ENCODE measurements at regions not wholly inside any gene's neighbourhood (a gene's known extent, or its start where the extent isn't known, plus 50 kb on each side); places are given as distances from the start of the nearest gene placed in this dataset.

- no peak for DNase-seq (ENCODE audit: extremely low read depth, insufficient read length)
- no peaks in the 10 kb centered on the region for H3K36me3 ChIP-seq (ENCODE audit: control insufficient read depth, insufficient read depth, low read length)
- TF ChIP-seq, protein P1, sequence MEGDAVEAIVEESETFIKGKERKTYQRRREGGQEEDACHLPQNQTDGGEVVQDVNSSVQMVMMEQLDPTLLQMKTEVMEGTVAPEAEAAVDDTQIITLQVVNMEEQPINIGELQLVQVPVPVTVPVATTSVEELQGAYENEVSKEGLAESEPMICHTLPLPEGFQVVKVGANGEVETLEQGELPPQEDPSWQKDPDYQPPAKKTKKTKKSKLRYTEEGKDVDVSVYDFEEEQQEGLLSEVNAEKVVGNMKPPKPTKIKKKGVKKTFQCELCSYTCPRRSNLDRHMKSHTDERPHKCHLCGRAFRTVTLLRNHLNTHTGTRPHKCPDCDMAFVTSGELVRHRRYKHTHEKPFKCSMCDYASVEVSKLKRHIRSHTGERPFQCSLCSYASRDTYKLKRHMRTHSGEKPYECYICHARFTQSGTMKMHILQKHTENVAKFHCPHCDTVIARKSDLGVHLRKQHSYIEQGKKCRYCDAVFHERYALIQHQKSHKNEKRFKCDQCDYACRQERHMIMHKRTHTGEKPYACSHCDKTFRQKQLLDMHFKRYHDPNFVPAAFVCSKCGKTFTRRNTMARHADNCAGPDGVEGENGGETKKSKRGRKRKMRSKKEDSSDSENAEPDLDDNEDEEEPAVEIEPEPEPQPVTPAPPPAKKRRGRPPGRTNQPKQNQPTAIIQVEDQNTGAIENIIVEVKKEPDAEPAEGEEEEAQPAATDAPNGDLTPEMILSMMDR (IDR thresholded peaks at IDR 0.05; ENCODE audit: insufficient read depth, low read length, poor library complexity, severe bottlenecking): no peak
- H3K27me3 ChIP-seq (replicated peaks; ENCODE audit: control insufficient read depth, insufficient read depth, low read length): no peaks in the 10 kb centered on the region
- H3K4me3 ChIP-seq (replicated peaks; ENCODE audit: low read depth, low read length): no peak overlapping the region
Measured at GRCh38 chr15:26024241-26024640, 161.1 kb upstream of the ATP10A start.

- TF ChIP-seq, protein P1 (IDR thresholded peaks at IDR 0.05; ENCODE audit: insufficient read depth, low read length, poor library complexity, severe bottlenecking): no peak
- no peak for DNase-seq (ENCODE audit: extremely low read depth, insufficient read length)
- no peaks in the 10 kb centered on the region for H3K27me3 ChIP-seq (replicated peaks; ENCODE audit: control insufficient read depth, insufficient read depth, low read length)
Measured at GRCh38 chr15:26023691-26024090, 160.6 kb upstream of the ATP10A start.

GRCh38 chr15:26023231-26023630 lies 160.1 kb upstream of the ATP10A start:
- TF ChIP-seq, protein P1 (IDR thresholded peaks at IDR 0.05; ENCODE audit: insufficient read depth, low read length, poor library complexity, severe bottlenecking): no peak
- H3K36me3 ChIP-seq (ENCODE audit: control insufficient read depth, insufficient read depth, low read length): no peaks in the 10 kb centered on the region
- no peak overlapping the region for H3K4me3 ChIP-seq (replicated peaks; ENCODE audit: low read depth, low read length)
- no peaks in the 10 kb centered on the region for H3K27me3 ChIP-seq (replicated peaks; ENCODE audit: control insufficient read depth, insufficient read depth, low read length)
- no peak for DNase-seq (ENCODE audit: extremely low read depth, insufficient read length)

More at GRCh38 chr15:26023691-26024090, 160.6 kb upstream of the ATP10A start:
- Histone ChIP-seq H3K36me3 (ENCODE audit: control insufficient read depth, insufficient read depth, low read length) (no peaks in the 10 kb centered on the region), H3K4me3 (replicated peaks; ENCODE audit: low read depth, low read length) (no peak overlapping the region)

DNA sequence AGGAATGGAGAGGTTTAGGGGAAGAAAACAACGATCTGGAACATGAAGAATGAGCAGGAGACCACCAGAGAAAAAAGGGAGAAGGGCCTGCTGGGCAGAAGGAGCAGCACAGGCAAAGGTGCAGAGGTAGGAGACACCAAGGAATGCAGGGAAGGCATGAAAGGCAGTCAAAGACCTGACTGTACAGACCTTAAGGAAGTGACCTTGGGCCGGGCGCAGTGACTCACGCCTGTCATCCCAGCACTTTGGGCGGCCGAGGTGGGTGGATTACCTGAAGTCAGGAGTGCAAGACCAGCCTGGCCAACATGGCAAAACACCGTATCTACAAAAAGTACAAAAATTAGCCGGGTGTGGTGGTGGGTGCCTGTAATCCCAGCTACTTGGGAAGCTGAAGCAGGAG lies 157.7 kb upstream of the ATP10A start:
- H3K4me3 ChIP-seq (replicated peaks; ENCODE audit: low read depth, low read length): no peak overlapping the region
- H3K27me3 ChIP-seq (replicated peaks; ENCODE audit: control insufficient read depth, insufficient read depth, low read length): no peaks in the 10 kb centered on the region
- no peaks in the 10 kb centered on the region for H3K36me3 ChIP-seq (ENCODE audit: control insufficient read depth, insufficient read depth, low read length)
- no peak for DNase-seq (ENCODE audit: extremely low read depth, insufficient read length)
- TF ChIP-seq, protein P1 (IDR thresholded peaks at IDR 0.05; ENCODE audit: insufficient read depth, low read length, poor library complexity, severe bottlenecking): no peak

DNA sequence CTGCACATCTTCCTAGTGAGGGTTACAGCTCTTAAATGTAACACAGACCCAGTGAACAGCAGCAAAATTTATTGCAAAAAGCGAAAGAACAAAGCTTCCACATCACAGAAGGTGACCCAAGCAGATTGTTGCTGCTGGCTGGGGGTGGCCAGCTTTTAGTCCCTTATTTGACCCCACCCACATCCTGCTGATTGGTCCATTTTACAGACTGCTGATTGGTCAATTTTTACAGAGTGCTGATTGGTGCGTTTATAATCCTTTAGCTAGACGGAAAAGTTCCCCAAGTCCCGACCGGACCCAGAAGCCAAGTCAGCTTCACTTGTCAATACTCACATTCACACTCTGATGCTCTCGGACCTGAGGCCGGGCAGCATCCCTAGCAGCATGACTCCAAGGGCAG lies 154.5 kb upstream of the ATP10A start:
- no peak for DNase-seq (ENCODE audit: extremely low read depth, insufficient read length)
- H3K27me3 ChIP-seq (replicated peaks; ENCODE audit: control insufficient read depth, insufficient read depth, low read length): no peaks in the 10 kb centered on the region
- no peaks in the 10 kb centered on the region for H3K36me3 ChIP-seq (ENCODE audit: control insufficient read depth, insufficient read depth, low read length)
- H3K4me3 ChIP-seq (replicated peaks; ENCODE audit: low read depth, low read length): no peak overlapping the region
- TF ChIP-seq, protein P1 (IDR thresholded peaks at IDR 0.05; ENCODE audit: insufficient read depth, low read length, poor library complexity, severe bottlenecking): no peak

GRCh38 chr15:26015516-26016075 lies 152.5 kb upstream of the ATP10A start:
- Histone ChIP-seq H3K36me3 (ENCODE audit: control insufficient read depth, insufficient read depth, low read length) (no peaks in the 10 kb centered on the region), H3K27me3 (replicated peaks; ENCODE audit: control insufficient read depth, insufficient read depth, low read length) (no peaks in the 10 kb centered on the region), H3K4me3 (replicated peaks; ENCODE audit: low read depth, low read length) (no peak overlapping the region)
- TF ChIP-seq, protein P1 (IDR thresholded peaks at IDR 0.05; ENCODE audit: insufficient read depth, low read length, poor library complexity, severe bottlenecking): no peak
- DNase-seq (ENCODE audit: extremely low read depth, insufficient read length): no peak
